ENCODE measurements at regions not wholly inside any gene's neighbourhood (a gene's known extent, or its start where the extent isn't known, plus 50 kb on each side); places are given as distances from the start of the nearest gene placed in this dataset.

DNA sequence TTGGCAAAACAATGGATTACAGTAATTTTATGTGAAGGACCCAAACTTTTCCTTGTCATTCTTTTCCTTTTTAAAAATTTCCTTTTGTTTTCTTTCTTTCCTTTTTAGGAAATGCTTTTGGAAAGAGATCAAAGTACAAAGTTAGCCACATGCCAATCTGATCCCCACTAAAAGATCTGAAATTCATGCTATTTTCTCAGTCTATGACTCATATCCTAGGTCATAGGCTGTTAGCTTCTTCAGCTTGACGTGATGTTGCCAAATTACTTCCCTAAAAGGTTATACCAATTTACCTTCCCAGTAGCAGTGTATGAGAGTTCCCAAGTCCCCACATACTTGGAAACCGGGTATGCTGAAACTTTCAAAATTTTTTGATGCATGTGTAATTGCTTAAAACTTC, 355.3 kb downstream of the INSIG2 start:
- TF ChIP-seq POLR2A (IDR thresholded peaks at IDR 0.05; ENCODE audit: low read length) (no peak), GATA1 (IDR thresholded peaks at IDR 0.05; ENCODE audit: low read depth, low read length) (no peak)
